Left renal cortex interstitium (tissue), 4 donors: ENCODE measurements at regions not wholly inside any gene's neighbourhood (a gene's known extent, or its start where the extent isn't known, plus 50 kb on each side); places are given as distances from the start of the nearest gene placed in this dataset.
A peak's percentile ranks its signal among the peaks of the same experiment; 100 is the strongest.
"Not testable (repeated sequence)": the region's sequence is repeated elsewhere in the genome, so short reads cannot be mapped to it uniquely, and the experiment has no call there.

Experiments used
- DNase-seq, 4 donors: peaks; one replicate each; pipeline ENCODE4 v3.0.0-alpha.2; 2013; ENCODE audit warnings: low read depth in 4 of 4, low spot score in 2 of 4, missing footprints in 1 of 4

DNA sequence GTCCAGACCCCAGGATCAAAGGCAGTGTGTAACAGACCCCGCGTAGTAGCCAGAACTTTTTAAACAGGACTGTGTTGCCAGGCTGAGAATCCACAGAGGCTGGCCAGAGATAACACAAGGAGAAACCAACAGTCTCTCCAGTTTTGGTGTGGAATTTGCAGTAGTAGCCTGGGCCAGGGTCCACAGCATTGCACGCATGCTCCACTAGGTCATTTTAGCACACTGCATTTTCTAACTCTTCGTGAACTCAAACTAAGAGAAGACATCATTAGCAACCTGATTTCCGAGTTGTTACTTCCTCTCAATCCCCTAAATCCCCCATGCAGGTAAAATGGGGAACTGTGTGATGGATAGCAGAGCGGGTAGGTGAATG is 119.6 kb downstream of the BOD1 start:
- DNase-seq, result no peak

DNA sequence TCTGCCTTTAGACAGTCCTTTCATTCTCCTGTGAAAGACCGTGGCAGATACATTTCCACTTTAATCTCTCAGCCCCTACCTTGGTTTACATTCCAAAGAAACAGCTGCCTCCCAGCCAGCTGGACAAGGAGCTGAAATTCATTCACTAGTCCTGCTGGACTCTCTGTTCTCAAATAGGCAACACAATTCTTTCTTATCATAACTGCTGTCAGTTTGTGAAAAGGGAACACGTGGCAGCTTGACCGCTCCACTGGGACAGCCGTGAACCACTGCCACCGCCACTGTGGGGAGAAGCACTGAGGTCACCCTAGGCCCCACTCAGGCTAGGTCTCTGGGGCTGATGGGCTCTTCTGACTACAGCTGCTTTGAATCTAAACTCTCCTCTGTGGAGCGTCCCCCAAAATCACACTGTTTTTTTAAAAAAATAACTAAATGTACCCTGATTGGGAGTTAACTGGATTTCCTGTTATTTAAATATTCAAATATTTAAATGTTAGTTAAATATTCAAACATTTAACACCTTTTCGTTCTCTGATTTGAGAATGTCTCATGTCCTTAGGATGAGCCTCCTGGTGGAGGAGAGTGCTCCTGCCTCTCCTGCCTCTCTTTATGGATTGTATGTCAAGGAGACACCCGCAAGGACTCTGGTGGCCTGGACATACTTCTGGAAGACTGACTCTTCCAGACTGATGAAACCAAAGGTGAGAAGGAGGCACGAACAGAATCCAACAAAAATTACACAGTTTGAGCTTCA is 120.1 kb downstream of the BOD1 start:
- DNase-seq, result no peak

DNA sequence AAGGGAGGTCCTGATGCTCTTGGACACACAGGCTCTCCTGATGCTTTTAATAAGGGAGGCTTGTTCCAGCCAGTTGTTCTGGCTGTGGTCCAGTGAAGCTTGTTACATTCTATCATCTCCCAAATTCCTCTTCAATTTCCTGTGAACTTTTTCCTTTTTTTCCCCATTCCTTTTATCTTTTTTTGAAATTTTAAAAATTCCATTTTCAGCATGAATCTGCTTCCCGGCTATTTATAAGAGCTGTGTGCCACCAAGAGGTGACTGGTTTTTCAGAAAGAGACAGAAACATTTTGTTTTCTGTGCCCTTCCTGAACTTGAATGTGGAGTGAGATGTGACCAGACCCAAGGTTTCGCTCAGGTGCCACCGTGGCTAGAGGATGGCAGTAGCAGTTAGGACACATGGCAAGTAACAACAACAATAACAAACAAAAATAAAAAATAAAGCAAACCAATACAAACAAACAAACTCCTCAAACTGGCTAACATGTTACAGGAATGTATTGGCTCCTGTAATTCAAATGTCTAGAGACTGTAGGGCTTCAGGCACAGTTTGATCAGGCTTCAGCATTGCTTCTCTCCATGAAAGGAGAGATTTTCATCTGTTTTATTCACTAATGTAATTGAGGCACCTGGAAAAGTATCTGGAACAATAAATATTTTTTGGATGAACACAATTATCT is 121.1 kb downstream of the BOD1 start:
- DNase-seq, result peak in 1 of 4 donors; percentile 20

DNA sequence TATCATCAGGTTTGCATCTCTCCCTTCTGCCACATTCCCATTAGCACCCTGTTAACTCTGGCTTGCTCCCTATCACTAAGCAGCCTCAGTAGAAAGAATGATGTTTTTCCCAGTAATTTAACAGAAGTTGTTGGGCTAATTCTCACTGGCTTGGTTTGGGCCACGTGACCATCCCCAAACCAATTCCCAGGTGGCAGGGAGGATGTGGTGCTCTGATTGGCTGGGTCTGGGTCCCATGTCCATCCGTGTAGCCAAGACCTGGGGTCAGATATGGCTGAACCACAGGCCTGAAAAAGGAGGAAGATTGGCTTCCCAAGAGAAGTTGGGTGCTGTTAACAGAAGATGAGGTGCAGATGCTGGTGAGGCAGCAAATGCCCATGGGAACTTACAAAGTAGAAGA is 122.0 kb downstream of the BOD1 start:
- no peak for DNase-seq

DNA sequence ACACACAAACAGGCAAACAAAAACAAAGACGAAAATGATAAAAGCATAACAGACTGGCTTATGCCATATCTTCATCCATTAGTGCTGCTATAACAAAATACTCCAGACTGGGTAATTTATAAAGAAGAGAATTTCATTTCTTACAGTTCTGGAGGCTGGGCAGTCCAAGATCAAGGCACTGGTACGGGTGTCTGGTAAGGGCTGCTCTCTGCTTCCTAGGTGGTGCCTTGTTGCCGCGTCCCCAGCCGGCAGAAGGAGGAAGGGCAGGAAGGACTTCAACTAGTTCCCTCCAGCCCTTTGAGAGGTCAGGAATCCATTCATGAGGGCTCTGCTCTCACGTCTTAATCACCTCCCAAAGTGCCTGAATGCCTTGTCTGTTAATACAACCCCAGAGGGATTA is 122.6 kb downstream of the BOD1 start:
- no peak for DNase-seq

DNA sequence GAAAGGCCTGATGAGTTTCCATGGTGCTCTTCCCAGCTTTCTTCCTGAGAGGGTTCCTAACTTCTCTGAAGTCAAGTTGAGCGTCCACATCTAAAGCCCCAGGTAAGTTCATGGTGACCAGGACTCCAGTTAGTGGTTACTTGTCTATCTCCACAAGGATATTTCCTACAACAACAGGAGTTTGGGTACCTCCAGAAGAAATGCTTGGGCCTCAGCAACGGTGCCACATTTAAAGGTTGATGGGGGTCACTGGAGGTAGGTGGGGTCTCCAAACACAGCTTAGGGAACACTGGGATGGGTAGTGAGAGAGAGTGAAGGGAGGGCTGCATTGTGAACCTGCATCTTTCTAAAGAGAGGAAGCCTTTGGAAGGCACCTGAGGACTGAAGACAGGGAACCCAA is 123.4 kb downstream of the BOD1 start:
- no peak for DNase-seq

DNA sequence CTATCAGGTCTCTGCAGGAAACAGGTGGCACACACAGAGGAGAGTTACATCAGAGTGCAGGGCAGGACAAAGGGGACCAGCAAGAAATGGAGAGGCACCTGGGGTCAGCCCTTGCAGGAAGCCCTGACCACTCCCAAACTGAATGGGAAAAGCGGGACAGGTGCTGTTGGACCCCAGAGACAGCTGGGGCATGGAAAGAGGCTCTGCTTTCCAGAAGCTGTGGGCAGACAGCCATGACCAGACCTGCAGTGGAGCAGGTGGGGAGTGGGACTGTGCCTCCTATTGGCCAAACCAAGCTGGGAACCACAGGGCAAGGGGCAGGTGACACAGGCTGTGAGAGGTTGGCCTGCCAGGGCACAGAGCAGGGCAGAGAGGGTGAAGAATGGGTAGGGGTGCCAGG is 125.8 kb downstream of the BOD1 start:
- no peak for DNase-seq

DNA sequence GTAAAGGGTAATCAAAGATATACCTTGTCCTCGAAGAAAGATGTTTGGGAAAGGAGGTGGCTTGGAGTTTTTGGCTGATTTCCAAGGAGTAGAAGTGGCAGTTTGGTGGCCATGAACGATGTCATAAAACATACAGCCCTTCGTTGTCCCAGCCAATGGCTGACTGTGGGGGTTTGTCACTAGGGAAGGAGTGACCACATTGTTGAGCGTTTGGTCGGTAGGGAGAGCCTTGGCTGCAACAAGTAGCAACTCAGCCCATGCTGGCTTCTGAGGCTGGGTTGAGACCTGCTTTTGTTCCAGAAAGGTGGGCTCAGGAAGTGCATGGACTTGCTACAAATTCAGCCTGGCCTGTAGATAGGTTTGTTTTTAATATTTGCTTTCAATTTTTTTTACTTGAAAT is 128.3 kb downstream of the BOD1 start:
- DNase-seq, result no peak

DNA sequence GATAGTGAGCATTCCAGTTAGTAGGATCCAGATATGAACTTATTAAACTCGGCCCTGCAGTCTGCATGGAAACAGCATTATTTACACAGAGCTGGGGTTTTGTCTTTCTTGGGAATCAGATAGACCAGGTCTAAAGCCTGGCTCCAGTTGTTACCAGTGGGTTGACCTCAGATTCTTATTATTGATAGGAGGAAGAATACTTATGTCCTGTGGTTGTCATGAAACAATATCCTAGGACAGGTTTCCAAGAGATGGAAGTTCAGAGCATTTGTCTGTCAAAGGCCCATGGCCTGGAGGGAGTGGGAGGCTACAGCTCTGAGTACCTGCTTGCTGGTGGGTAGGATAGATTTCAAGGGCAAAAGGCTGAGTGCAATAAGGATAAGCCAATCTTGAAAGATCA is 129.2 kb downstream of the BOD1 start:
- no peak for DNase-seq

DNA sequence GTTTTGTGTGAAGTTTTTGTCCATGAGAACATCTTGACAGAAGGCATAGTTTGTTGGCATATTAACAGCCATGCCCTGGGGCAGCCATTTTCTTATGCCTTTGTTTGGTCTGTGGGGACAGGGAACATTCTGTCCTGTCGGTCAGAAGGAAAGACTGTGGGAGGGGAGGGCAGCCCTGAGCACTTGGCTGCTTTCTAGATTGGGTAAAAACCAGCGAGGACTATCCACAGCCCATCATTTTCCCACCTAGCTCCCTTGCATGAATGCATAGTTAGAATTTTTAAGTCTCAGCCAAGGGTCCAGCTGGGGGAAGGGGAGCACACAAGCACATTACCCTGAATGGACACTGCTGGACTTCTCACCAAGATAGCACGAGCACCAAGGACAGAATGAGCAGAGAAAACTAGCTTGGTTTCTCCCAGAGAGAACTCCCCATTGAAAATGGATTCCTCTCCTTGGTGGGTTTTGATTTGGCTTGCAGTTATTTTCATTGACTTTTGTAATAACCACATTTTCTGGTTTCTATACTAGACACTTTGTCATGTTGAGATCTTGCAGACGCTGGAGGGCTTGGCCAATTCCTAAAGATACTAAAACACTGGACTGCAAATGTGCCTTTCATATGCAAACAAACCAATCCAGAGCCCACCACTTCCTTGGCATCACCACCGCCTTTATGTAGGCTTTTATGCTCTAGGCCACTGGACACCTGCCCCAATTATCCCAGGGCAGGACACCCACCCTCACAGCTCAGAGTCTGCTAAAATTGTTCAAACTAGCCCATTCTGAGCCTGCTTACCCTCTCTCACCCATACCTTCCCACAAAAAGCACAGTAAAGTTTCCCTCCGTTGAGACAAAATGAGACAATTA is 129.9 kb downstream of the BOD1 start:
- DNase-seq, result no peak

DNA sequence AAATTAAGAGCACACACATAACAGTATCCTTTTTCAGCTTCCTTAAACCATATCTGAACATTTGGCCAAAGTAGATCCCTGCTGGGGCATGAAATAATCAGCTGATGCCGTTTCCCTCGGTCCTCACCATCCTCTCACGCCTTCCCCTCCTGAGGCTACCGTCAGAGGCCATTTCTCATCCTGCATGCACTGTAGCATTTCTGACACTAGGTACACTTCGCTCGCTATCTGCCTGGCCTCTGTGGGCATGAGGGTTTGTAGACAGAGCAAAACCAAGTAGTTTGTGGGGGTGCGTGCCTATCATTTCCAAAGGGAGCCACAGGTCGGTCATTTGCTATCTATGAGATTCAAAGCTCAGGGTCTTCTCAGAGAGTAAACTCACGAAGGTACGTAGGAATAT is 131.9 kb downstream of the BOD1 start:
- no peak for DNase-seq

DNA sequence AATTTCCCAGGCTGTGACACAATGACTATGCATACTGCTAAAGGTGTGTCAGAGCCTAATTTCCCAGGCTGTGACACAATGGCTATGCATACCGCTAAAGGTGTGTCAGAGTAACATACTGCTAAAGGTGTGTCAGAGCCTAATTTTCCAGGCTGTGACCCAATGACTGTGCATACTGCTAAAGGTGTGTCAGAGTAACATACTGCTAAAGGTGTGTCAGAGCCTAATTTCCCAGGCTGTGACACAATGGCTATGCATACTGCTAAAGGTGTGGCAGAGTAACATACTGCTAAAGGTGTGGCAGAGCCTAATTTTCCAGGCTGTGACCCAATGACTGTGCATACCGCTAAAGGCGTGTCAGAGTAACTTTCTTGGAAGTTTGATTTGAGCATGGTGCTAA is 132.9 kb downstream of the BOD1 start:
- not testable (repeated sequence) for DNase-seq

DNA sequence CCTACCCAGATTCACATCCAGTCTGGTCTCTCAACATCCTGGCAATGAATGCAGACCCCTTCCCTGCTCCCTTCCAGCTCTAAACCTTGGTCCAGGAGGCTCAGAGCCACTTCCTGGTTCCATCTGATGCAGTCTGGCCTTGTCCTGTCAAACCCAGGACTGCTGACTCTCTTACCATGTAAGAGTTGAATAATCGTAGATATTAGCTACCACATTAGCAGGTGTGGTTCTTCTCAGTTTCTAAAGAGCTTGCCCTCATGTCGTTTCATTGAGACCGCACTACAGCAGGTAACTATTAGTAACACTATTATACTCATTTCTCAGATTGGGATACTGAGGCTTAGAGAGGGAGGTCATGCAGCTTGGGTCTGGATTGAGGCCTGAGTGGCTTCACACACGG is 133.3 kb downstream of the BOD1 start:
- no peak for DNase-seq

DNA sequence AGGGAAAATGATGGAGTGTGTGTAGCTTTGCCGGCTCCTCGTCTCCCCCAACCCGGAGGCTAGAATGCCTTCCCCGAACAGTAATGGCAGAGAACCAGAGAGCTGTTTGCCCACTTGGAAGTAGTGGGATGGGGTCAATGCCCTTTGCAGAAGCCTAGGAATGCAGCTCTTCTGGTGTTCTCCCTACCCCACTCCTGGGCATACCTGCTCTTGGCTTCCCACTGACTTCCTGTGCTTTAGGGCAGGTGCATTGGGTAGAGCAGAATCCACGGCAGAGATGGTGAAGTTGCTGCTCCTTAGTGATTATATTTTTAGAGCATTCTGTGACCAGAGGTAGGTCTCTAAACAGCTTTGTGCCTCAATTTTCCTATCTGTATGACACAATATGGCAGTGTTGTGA is 134.6 kb downstream of the BOD1 start:
- no peak for DNase-seq

DNA sequence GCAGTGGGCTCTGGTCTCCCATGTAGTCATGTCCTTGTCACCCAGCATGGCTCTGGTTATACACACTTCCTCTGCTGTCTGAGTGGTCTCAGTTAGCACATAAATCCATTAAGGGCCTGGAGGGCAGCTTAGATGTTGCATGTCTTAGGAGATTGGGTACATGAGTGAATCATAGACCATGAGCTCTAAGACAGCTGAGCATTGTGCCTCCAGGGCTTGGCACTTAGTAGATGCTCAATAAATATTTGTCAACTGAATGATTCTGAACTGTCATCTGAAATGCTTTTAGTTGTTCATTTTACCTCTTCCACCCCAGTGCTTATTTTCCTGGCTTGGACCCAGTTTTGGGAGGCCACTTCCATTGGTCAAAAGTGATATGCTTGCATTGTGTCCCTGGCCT is 135.6 kb downstream of the BOD1 start:
- DNase-seq, result no peak

DNA sequence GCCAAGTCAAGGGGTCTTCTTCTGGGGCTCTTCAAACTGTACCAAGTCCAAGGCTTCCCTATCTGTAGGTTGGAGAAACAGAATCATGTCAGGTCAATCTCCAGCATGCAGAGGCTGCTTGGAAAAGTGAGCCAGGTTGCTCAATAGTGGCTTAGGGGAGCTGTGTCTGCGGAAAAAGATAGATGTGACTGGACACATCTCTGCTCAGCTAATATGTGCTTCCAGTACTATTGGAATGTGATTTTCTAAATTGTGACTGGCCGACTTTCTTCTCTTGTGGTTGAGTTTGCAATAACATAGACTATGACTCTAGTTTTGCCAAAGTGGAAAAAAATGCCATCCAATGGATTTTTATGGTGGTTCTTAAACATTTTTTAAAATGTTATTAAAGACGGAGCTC is 136.7 kb downstream of the BOD1 start:
- no peak for DNase-seq

DNA sequence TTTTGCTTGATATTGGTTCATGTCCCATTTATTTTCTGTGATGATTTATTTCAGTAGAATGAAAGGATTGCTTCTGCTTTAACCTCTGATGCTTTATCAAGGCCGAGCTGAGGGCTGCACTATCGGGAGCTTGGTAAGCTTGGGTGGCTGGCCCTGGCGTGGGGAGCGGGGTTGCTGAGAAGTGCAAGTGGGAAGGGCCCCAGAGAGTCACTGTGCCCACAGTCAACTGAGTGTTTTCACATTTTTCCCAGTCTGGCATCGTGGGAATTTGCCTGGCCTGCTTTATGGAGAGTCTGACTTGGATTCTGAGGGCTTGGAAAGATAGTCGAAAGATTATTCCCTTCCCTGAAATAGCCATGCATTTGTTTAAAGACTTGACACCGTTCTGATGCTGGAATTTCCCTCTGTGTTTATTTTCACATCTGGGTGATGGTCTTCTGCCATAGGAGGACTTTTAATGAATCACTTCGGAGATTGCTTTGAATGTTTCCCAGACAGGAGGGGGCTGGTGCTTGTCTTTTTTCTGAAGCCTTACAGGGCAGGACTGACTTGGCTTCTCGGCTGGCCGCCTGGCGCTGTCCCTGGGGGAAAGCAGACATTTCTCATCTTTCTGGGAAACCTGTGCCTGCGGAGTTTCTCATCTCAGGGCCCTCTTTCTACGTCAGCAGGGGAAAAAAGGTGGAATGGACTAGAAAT is 139.0 kb downstream of the BOD1 start:
- DNase-seq, result no peak

DNA sequence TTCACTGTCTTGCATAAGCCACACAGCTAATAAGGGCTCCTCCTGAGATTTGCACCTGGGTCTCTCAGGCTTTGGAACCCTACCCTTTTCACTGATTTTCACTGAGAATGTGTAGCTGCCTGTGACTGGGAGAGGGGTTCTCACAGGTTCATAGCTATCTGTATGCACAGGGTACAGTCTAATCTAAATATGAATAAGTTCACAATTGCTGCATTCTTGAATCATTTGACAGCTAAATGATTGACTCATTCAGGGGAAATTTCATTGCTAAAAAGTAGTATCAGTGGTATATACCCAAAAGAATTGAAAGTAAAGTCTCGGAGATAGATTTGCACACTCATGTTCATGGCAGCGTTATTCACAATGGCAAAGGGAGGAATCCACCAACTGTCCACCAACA is 140.7 kb downstream of the BOD1 start:
- DNase-seq, result no peak

DNA sequence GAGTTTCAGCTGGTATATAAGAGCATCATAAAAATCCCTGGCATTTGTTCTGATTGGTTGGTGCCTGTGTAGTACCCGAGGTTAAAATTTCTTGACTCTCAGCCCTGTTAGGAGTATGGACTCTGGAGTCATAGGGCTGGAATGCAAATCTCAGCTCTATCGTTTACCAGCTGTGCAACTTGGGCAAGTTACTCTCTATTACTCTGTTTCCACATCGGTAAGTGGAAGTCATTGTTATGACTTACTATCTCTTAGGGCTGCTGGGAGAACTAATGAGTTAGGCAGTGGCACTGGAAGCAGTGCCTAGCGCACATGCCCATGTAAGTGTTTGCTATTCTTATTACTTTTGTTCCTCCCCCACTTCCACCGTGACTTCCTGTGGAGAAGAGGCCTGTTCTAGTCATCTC is 141.6 kb downstream of the BOD1 start:
- no peak for DNase-seq

DNA sequence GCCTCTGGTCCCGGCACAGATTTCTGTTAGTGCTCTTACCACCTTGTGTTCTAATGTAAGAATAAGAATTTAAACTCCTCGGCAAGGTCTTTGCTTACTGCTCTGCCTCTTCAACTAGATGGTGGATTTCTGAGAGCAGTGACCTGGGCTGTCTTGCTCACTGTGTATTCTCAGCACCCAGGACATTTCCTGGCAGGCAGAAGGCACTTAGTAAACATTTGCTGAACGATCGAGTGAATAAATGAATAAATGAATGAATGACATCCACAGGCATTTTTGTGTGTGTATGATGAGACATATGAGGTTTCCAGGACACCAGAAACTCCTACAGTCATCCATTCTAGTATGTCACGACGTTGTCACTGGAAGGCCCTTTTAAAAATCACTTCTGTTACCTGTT is 143.2 kb downstream of the BOD1 start:
- DNase-seq, result no peak

DNA sequence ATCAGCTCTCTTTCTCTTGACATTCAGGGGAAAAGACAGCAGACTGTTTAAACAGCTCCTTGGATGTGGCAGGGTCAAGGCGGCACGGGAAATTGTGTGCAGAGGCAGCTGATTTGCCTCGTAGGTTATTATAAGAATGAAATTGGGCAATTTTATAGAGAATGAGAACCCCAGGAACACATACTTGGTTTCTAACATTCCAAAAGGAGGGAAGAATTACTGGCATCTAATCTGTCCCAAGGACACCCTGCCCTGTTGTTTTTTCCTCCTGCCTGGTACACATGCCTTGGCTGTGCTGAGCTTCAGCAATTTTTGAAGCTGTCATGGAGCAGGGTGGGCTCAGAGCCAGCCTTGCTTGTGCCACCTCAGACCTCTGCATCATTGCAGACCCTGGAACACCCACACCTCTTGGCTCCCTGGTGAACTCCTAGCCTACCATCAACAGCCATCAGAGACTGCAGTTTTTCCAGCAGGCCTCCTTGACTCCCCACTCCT is 143.6 kb downstream of the BOD1 start:
- no peak for DNase-seq
